HEK293 (cell line): ENCODE measurements at regions not wholly inside any gene's neighbourhood (a gene's known extent, or its start where the extent isn't known, plus 50 kb on each side); places are given as distances from the start of the nearest gene placed in this dataset.

Experiments
- CTCF ChIA-PET: fragments of 350-600 bp; formaldehyde crosslinking; extraction: SDS; loops from one replicate; lab custom pipeline; 2021; ENCODE audit warnings: antibody characterized with exemption; lab: Yijun Ruan, JAX
- POLR2A ChIA-PET: fragments of 300-600 bp; formaldehyde crosslinking; extraction: SDS; loops from one replicate; lab custom pipeline; 2020; ENCODE audit warnings: antibody characterized with exemption, inconsistent platforms; lab: Yijun Ruan, JAX
- H3K27ac ChIP-seq: fragments of 200-500 bp; sonication (Bioruptor generic); 2 replicates; pipeline ENCODE4 v1.5.1; 2014; ENCODE audit warnings: low read depth, low read length, control low read depth, inconsistent platforms; ENCODE audit errors: extremely low read depth
- H3K36me3 ChIP-seq, 2 experiments: fragments of 200-500 bp in 1 of 2; sonication (Bioruptor generic) in 1 of 2; 1 replicate in 1 of 2; 2 replicates in 1 of 2; pipeline ENCODE4 v1.5.1; 2014 to 2017; ENCODE audit warnings: inconsistent platforms in 2 of 2, low read length in 2 of 2; ENCODE audit not compliant: control insufficient read depth in 2 of 2, insufficient read depth in 1 of 2
- H3K4me1 ChIP-seq: fragments of 200-500 bp; sonication (Bioruptor generic); 2 replicates; pipeline ENCODE4 v1.5.1; 2014; ENCODE audit warnings: mild to moderate bottlenecking, low read length, inconsistent platforms; ENCODE audit not compliant: control insufficient read depth, insufficient read depth
- H3K4me3 ChIP-seq: 2 replicates; pipeline ENCODE4 v1.5.1; 2011; ENCODE audit warnings: low read depth, mild to moderate bottlenecking, control low read depth, low read length, moderate library complexity
- H3K9me3 ChIP-seq: fragments of 200-500 bp; sonication (Bioruptor generic); 2 replicates; pipeline ENCODE4 v1.5.1; 2014; ENCODE audit warnings: low read depth, low read length, inconsistent platforms; ENCODE audit not compliant: control insufficient read depth, insufficient read depth
- FEZF1 ChIP-seq: fragments of 450-650 bp; formaldehyde crosslinking; IDR thresholded peaks from 2 replicates; pipeline ENCODE4 v1.5.1; 2016; ENCODE audit warnings: missing biosample characterization, missing genetic modification characterization
- ZNF138 ChIP-seq: fragments of 450-650 bp; formaldehyde crosslinking; IDR thresholded peaks from 2 replicates; pipeline ENCODE4 v1.5.1; 2016; ENCODE audit warnings: missing biosample characterization, missing genetic modification characterization, borderline replicate concordance
- ZNF354C ChIP-seq: fragments of 450-650 bp; formaldehyde crosslinking; IDR thresholded peaks from 2 replicates; pipeline ENCODE4 v1.5.1; 2016; ENCODE audit warnings: missing biosample characterization, missing genetic modification characterization, low read depth, borderline replicate concordance
- ZNF394 ChIP-seq: fragments of 450-650 bp; formaldehyde crosslinking; IDR thresholded peaks from 2 replicates; pipeline ENCODE4 v1.5.1; 2016; ENCODE audit warnings: missing biosample characterization, missing genetic modification characterization, mild to moderate bottlenecking, moderate library complexity, borderline replicate concordance
- ZNF501 ChIP-seq: fragments of 450-650 bp; formaldehyde crosslinking; IDR thresholded peaks from 2 replicates; pipeline ENCODE4 v1.5.1; 2016; ENCODE audit warnings: missing biosample characterization, missing genetic modification characterization
- ZNF530 ChIP-seq: fragments of 450-650 bp; formaldehyde crosslinking; IDR thresholded peaks from 2 replicates; pipeline ENCODE4 v1.5.1; 2016; ENCODE audit warnings: low read depth, missing biosample characterization, missing genetic modification characterization
- ZNF548 ChIP-seq: fragments of 450-650 bp; formaldehyde crosslinking; IDR thresholded peaks from 2 replicates; pipeline ENCODE4 v1.5.1; 2016; ENCODE audit warnings: missing biosample characterization, missing genetic modification characterization
- ZNF610 ChIP-seq: fragments of 450-650 bp; formaldehyde crosslinking; IDR thresholded peaks from 2 replicates; pipeline ENCODE4 v1.5.1; 2016; ENCODE audit warnings: missing biosample characterization, missing genetic modification characterization, borderline replicate concordance
- ZNF664 ChIP-seq: fragments of 450-650 bp; formaldehyde crosslinking; IDR thresholded peaks from 2 replicates; pipeline ENCODE4 v1.5.1; 2016; ENCODE audit warnings: missing biosample characterization, missing genetic modification characterization
- ZNF670 ChIP-seq: fragments of 450-650 bp; formaldehyde crosslinking; IDR thresholded peaks from 2 replicates; pipeline ENCODE4 v1.5.1; 2016; ENCODE audit warnings: missing biosample characterization, missing genetic modification characterization, low read depth
- ZNF701 ChIP-seq: fragments of 450-650 bp; formaldehyde crosslinking; IDR thresholded peaks from 2 replicates; pipeline ENCODE4 v1.5.1; 2016; ENCODE audit warnings: missing biosample characterization, missing genetic modification characterization
- ZNF707 ChIP-seq: fragments of 450-650 bp; formaldehyde crosslinking; IDR thresholded peaks from 2 replicates; pipeline ENCODE4 v1.5.1; 2016; ENCODE audit warnings: missing biosample characterization, missing genetic modification characterization
- ZNF768 ChIP-seq: fragments of 450-650 bp; formaldehyde crosslinking; IDR thresholded peaks from 2 replicates; pipeline ENCODE4 v1.5.1; 2018; ENCODE audit warnings: missing biosample characterization, mild to moderate bottlenecking, missing genetic modification characterization
- ZXDB ChIP-seq: fragments of 450-650 bp; formaldehyde crosslinking; IDR thresholded peaks from 2 replicates; pipeline ENCODE4 v1.5.1; 2016; ENCODE audit warnings: missing biosample characterization, missing genetic modification characterization
- TF ChIP-seq, protein P1 (sequence below): IDR thresholded peaks from 2 replicates; pipeline ENCODE4 v1.6.1; 2011; ENCODE audit warnings: mild to moderate bottlenecking, low read depth, low read length, borderline replicate concordance
- TF ChIP-seq, protein P2 (sequence below): sonication (generic); formaldehyde crosslinking; IDR thresholded peaks from 2 replicates; pipeline ENCODE4 v1.8.1; 2022; ENCODE audit warnings: mild to moderate bottlenecking, moderate library complexity, missing genetic modification reagents
- TF ChIP-seq, protein P3 (sequence below): fragments of 450-650 bp; formaldehyde crosslinking; IDR thresholded peaks from 2 replicates; pipeline ENCODE4 v1.5.1; 2016; ENCODE audit warnings: missing biosample characterization, missing genetic modification characterization
- TF ChIP-seq, protein P4 (sequence below): fragments of 450-650 bp; formaldehyde crosslinking; IDR thresholded peaks from 2 replicates; pipeline ENCODE4 v1.5.1; 2016; ENCODE audit warnings: missing biosample characterization, missing genetic modification characterization, low read depth
- TF ChIP-seq, protein P5 (sequence below): fragments of 450-650 bp; formaldehyde crosslinking; IDR thresholded peaks from 2 replicates; pipeline ENCODE4 v1.5.1; 2016; ENCODE audit warnings: missing biosample characterization, missing genetic modification characterization, borderline replicate concordance

DNA sequence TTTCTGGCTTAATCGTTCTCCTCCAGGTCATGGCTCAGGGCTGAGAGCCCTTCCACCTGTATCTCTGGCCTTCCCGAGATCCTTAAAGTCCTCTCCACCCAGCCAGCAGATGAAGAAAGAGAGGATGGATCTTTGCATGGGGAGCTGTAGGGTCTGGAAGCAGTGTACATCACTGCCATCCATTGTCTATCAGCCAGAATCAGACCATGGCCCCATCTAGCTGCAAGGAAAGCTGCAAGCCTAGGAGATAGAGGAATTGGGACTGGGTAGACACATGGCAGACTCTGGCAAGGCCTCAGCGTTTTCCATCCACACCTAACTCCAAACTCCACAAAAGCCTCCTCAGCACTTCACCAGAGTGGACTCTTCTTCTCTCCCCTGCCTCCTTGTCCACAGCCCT lies 113.8 kb upstream of the MAFB start:
- POLR2A ChIA-PET: no interaction called here
- Histone ChIP-seq H3K4me3 (no peak overlapping the region), H3K27ac (no peak overlapping the region), H3K36me3 (no peaks in the 10 kb centered on the region), H3K4me1 (no peaks in the 10 kb centered on the region), H3K9me3 (no peaks in the 10 kb centered on the region)
- CTCF ChIA-PET: no interaction called here
- no peak for TF ChIP-seq ZNF664 (tag by site-specific recombination)
- TF ChIP-seq, protein P1, sequence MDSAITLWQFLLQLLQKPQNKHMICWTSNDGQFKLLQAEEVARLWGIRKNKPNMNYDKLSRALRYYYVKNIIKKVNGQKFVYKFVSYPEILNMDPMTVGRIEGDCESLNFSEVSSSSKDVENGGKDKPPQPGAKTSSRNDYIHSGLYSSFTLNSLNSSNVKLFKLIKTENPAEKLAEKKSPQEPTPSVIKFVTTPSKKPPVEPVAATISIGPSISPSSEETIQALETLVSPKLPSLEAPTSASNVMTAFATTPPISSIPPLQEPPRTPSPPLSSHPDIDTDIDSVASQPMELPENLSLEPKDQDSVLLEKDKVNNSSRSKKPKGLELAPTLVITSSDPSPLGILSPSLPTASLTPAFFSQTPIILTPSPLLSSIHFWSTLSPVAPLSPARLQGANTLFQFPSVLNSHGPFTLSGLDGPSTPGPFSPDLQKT: no peak
- no peak for TF ChIP-seq ZXDB (tag by site-specific recombination)
- no peak for TF ChIP-seq ZNF530 (tag by site-specific recombination)
- no peak for TF ChIP-seq ZNF138
- TF ChIP-seq FEZF1 (tag by site-specific recombination): no peak

DNA sequence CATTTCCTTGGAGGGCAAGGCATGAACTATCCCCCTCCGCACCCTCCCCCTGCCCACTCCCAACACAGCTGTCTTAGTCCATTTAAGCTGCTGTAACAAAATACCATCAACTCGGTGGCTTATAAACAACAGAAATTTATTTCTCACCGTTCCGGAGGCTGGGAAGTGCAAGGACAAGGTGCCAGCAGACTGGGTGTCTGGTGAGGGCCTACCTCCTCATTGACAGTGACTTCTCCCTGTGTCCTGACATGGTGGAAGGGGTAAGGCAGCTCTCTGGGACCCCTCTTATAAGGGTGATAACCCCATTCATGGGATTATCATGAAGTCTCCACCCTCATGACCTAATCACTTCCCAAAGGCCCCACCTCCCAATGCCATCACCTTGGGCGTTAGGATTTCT lies 114.3 kb upstream of the MAFB start:
- CTCF ChIA-PET: no interaction called here
- H3K4me1 ChIP-seq: no peaks in the 10 kb centered on the region
- POLR2A ChIA-PET: no interaction called here

More for the DNA sequence above, 114.3 kb upstream of the MAFB start:
- TF ChIP-seq, protein P2, sequence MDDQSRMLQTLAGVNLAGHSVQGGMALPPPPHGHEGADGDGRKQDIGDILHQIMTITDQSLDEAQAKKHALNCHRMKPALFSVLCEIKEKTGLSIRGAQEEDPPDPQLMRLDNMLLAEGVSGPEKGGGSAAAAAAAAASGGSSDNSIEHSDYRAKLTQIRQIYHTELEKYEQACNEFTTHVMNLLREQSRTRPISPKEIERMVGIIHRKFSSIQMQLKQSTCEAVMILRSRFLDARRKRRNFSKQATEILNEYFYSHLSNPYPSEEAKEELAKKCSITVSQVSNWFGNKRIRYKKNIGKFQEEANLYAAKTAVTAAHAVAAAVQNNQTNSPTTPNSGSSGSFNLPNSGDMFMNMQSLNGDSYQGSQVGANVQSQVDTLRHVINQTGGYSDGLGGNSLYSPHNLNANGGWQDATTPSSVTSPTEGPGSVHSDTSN: no peak
- TF ChIP-seq, protein P3, sequence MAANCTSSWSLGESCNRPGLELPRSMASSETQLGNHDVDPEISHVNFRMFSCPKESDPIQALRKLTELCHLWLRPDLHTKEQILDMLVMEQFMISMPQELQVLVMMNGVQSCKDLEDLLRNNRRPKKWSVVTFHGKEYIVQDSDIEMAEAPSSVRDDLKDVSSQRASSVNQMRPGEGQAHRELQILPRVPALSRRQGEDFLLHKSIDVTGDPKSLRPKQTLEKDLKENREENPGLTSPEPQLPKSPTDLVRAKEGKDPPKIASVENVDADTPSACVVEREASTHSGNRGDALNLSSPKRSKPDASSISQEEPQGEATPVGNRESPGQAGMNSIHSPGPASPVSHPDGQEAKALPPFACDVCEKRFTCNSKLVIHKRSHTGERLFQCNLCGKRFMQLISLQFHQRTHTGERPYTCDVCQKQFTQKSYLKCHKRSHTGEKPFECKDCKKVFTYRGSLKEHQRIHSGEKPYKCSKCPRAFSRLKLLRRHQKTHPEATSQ: no peak
- no peak for TF ChIP-seq ZNF548
- TF ChIP-seq ZNF394: no peak
- no peak for TF ChIP-seq ZNF610 (tag by site-specific recombination)
- no peak for TF ChIP-seq ZNF670
- no peak for TF ChIP-seq ZNF354C (tag by site-specific recombination)
- TF ChIP-seq, protein P4, sequence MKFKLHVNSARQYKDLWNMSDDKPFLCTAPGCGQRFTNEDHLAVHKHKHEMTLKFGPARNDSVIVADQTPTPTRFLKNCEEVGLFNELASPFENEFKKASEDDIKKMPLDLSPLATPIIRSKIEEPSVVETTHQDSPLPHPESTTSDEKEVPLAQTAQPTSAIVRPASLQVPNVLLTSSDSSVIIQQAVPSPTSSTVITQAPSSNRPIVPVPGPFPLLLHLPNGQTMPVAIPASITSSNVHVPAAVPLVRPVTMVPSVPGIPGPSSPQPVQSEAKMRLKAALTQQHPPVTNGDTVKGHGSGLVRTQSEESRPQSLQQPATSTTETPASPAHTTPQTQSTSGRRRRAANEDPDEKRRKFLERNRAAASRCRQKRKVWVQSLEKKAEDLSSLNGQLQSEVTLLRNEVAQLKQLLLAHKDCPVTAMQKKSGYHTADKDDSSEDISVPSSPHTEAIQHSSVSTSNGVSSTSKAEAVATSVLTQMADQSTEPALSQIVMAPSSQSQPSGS (tag by site-specific recombination): no peak
- no peak for TF ChIP-seq ZNF707 (tag by site-specific recombination)
- TF ChIP-seq ZNF501 (tag by site-specific recombination): no peak
- no peak for TF ChIP-seq ZNF768 (tag by site-specific recombination)
- TF ChIP-seq, protein P5, sequence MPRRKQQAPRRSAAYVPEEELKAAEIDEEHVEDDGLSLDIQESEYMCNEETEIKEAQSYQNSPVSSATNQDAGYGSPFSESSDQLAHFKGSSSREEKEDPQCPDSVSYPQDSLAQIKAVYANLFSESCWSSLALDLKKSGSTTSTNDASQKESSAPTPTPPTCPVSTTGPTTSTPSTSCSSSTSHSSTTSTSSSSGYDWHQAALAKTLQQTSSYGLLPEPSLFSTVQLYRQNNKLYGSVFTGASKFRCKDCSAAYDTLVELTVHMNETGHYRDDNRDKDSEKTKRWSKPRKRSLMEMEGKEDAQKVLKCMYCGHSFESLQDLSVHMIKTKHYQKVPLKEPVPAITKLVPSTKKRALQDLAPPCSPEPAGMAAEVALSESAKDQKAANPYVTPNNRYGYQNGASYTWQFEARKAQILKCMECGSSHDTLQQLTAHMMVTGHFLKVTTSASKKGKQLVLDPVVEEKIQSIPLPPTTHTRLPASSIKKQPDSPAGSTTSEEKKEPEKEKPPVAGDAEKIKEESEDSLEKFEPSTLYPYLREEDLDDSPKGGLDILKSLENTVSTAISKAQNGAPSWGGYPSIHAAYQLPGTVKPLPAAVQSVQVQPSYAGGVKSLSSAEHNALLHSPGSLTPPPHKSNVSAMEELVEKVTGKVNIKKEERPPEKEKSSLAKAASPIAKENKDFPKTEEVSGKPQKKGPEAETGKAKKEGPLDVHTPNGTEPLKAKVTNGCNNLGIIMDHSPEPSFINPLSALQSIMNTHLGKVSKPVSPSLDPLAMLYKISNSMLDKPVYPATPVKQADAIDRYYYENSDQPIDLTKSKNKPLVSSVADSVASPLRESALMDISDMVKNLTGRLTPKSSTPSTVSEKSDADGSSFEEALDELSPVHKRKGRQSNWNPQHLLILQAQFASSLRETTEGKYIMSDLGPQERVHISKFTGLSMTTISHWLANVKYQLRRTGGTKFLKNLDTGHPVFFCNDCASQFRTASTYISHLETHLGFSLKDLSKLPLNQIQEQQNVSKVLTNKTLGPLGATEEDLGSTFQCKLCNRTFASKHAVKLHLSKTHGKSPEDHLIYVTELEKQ (tag by site-specific recombination): no peak
- TF ChIP-seq ZNF701: no peak
- H3K9me3 ChIP-seq: no peaks in the 10 kb centered on the region
- H3K4me3 ChIP-seq: no peak overlapping the region
- H3K27ac ChIP-seq: no peak overlapping the region
- H3K36me3 ChIP-seq: no peaks in the 10 kb centered on the region
